Right hindlimb (tissue), 1 donor: ENCODE measurements at regions not wholly inside any gene's neighbourhood (a gene's known extent, or its start where the extent isn't known, plus 50 kb on each side); places are given as distances from the start of the nearest gene placed in this dataset.
A peak's percentile ranks its signal among the peaks of the same experiment; 100 is the strongest.
"Not testable (repeated sequence)": the region's sequence is repeated elsewhere in the genome, so short reads cannot be mapped to it uniquely, and the experiment has no call there.

ENCODE experiments used
- DNase-seq: peaks from one replicate; pipeline ENCODE4 v3.0.0-alpha.2; 2018

DNA sequence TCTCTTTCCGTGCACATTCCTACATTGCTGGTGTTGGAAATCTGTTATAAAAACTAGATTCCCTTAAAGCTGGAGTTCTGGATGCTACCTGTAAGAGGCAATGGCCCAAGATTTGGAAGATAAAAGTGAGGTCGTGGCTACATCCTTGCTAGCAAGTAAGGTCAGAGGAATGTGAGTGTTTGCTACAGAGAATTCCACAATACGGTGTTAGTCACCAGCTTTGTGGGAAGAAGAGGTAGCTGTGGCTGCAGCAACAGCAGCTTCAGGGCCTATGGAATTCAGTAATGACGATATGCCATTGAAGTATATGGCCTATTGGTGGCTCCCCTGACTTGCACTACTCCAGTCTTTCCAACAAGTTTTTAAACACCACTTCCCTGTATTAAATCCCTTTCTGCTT, 227.7 kb upstream of the TMEM260 start:
- no peak for DNase-seq

DNA sequence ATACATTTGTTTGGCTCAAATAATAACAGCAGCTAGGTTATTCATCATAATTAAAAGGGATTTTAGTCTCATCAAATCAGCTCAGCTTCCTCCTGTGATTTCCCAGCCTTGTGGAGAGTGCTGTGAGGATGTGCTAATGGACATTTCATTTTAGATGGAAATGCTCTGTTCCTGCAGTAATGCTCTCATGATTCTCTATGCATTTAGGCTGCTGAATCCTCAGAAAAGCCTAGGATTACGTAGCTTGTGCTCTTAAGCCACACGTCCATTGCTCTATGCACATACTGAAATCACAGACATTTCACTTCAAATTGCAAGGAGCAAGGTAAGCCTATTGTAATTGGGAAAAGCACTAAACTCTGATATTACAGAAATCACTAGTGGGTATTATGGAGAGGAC, 226.6 kb upstream of the TMEM260 start:
- DNase-seq = no peak

DNA sequence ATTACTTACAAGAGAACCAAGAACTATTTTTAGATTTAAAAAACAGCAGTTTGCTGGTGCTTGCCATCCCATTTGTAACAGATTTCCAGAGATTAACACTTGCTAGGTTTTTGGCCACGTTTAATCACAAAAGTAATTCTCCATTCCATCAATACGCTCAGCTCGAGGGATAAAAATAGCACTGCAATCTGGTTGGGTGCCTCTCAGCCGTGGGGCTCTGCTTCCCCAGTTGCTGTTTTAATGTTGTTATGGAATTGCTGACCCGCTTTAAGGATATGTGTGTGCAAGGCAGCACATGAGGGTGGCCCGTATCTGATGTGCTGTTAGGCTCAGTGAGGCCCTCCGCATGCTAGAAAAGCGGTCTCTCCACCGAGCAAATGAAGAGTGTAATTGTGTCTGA, 222.2 kb upstream of the TMEM260 start:
- peak; percentile 32 for DNase-seq

DNA sequence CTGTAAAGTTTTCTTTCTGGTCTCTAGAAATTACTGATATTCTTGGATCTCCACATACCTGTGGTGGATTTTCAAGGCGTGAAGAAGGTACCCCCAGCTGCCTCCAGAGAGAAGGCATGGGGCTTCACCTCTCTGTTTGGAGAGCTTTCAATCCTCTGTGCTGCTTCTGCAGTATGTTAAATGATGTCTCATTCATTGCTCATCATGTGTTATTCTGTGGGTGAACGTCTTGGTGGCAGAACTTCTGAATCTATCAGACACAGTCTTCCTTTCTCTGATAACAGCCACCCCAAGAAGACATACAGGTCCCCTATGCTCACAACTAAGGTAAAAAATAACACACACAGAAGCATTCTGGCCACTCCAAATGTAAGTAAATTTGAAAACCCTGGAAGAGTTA, 221.3 kb upstream of the TMEM260 start:
- DNase-seq = no peak

DNA sequence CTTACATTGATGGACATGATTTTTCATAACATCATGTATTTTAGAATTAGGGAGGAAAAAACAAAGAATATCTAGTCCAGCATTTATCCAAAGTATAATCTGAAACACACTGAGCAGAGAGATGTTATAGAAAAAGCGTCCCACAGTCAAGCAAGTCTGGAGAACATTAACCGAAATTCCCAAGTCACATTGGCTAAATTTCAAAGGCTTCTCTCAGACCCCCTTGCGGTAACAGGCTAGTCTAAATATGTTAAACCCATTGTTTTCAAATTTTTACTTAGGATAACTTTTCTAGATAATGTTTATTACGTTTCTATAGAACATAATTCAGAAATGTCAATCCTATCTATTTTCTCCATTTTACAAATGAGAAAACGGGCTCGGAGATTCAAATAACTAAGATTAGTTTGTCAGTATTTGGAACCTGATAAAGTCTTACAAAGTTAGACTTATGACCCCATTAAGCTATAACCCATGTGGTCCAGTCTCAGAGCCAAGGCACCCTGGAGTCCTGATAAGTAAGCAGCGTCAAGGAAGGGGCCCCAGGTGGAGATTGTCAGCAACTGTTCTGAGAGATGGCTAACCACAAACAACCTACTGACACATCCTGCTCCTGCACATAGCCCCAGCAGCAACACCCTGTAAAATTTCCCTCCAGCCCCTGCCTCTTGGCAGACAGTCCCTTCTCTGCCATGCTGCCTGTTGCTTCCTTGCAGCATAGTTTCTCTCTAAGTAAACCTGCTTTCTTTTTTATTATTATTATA, 220.6 kb upstream of the TMEM260 start:
- no peak for DNase-seq

DNA sequence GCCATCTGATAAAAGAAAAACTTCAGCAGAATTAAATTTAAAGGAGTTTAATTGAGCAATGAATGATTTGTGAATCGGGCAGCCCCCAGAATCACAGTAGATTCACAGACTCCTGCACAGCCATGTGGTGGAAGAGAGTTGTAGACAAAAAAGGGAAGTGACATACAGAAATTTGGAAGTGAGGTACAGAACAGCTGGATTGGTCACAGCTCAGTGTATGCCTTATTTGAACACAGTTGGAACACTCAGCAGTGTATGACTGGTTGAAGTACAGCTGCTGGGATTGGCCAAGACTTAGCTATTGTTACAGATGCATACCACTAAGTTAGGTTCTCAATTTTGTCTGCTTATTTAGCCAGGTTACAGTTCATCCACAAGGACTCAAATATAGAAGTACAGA, 213.9 kb upstream of the TMEM260 start:
- not testable (repeated sequence) for DNase-seq

DNA sequence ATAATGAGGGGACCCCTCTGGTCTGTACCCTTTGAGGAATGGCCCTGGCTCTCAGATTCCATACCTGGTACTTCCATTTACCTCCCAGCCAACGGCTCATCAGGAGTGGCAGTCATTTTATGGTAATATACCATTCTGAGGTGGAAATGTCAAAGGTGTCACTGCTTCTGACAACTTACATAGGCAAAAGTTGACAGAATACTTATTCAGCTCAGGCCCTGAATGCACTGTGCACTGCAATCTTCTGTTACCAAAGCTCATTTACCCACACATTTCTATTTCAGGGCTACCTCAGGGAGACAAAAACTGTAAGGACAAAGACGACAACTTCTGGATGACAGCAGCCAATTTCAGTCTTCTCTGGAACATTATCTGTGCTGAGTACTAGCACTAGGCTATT, 212.2 kb upstream of the TMEM260 start:
- no peak for DNase-seq

DNA sequence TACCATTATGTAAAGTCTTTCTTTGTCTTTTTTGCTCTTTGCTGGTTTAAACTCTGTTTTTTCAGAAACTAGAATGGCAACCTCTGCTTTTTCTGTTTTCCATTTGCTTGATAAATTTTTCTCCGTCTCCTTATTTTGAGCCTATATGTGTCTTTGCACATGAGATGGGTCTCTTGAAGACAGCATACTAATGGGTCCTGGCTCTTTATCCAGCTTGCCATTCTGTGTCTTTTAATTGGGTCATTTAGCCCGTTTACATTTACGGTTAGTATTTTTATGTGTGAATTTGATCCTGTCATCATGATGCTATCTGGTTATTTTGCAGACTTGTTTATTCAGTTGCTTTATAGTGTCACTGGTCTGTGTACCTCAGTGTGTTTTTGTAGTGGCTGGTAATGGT, 207.9 kb upstream of the TMEM260 start:
- no peak for DNase-seq

DNA sequence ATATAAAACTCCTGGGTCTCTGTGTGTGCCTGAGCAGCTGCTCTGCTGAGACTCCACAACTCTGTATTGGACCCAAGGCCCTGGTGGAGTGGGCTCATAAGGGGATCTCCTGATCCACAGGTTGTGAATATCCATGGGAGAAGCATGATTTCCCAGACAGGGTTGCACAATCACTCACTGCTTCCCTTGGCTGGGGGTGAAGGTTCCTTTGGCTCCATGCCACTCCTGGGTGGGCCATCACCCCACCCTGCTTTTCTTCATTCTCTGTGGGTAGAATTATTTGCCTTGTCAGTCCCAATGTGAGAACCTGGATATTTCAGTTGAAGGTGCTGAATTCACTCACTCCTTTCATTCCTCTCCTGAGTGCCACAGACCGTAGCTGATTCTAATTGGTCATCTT, 205.2 kb upstream of the TMEM260 start:
- no peak for DNase-seq

DNA sequence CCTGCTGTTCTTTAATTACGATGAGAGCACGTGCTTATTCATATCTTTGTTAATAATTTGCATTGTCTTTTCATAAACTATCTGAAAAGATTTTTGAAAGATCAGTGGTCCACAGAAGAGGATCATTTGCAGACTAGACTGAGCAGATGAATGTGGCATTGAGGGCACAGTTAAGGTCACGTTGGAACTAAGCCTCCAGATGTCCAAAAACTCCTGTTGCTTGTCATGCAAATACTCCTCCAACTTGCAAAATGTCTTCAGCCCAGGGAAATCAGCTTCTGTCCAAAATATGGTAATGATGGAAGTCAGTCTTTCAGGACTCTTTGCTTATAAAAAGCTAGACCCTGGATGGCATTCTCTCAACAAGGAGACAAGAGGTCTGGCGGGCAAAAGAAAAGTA, 201.6 kb upstream of the TMEM260 start:
- no peak for DNase-seq

DNA sequence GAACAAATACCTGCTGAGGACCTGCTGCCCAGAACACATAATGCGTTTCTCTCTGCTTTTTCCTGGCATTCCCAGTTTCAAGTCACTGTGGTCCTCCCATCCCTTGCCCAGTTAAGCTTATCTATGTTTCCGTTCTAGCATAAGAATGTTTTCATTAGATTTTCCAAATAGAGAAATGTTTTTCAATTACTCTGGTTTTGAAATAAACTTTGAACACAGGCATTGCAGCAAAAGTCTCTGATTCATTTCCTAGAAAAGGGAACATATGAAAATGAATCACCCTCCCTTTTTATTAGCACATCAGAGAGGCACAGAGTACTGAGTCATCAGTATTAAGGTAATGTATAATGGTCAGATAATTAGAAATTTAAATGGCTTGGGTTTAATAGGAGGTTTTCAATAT, 201.1 kb upstream of the TMEM260 start:
- DNase-seq = no peak

DNA sequence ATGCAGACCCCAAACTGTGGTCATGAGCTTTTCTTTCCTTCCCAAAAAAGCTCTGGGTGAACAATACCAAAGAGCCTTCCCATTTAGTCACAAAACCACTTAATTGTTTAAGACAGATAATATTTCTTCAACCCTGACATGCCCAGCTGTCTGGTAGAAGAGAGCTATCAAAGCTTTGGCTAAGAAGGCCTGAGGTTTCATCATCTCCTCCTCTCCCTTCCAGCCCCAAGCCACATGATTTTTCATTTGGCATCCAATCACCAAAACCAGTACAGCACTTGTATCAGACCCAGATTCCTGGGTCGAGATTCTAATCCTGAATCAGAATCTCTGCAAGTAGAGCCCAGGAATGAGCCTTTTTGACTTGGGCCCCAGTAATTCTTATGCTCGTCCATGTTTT, 199.6 kb upstream of the TMEM260 start:
- DNase-seq = no peak

DNA sequence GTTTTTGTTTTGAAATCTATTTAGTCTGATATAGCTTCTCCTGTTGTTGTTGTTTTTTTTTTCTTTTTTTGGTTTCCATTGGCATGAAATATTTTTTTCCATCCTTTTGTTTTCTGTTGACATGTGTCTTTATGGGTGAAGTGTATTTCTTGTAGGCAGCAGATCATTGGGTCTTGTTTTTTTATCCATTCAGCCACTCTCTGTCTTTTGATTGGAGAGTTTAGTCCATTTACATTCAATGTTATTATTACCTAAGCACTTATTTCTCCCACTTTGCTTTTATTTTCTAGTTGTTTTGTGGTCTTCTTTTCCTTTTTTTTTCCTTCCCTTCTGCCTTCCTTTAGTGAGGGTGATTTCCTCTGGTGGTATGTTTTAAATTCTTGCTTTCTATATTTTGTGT, 193.6 kb upstream of the TMEM260 start:
- no peak for DNase-seq

DNA sequence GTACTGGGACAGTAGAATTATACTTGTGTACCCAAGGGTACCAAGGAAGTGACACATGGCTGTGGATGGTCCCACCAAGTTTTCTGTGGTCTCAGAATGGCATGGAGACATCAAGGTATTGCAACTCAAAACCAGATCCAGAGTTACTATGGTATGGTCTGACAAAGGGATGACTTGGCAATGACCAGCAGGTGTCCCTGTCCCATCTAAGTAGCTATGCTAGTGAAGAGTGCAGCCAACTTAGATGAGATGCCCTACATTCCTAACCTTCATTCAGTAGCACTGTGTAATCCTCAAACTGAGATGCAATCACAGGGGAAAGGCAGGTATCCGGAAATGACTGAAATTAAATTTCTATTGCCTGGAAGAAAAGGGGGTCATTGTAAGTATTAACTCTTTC, 188.7 kb upstream of the TMEM260 start:
- no peak for DNase-seq

DNA sequence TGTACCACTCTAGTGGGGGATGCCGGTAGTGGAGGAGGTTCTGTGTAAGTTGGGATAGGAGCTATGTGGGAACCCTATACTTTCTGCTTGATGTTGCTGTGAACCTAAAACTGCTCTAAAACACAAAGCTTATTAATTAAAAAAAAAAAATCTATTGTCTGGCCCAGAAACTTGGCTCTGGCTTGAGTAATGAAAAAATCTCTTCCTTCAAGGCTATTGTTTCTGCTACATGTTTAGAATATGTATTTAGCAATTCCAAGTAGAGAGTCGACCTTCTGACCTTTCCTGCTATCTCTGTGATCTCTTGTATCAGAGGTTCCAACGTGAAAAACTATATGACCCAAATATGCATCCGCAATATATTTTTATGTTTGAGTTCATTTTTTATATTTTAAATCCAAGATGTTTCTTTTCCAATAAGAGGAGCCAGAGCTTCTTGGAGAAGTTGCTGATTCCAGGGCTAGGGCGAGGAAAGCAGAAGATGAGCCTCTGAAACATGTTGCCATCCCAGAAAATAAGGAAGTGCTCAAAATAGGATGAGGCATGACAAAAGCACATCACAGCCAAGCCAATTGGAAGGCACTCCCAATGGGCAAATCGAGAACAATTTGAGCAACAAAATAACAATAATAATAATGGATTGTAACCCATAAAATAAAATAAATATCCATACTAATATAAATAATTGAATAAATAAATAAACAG, 184.6 kb upstream of the TMEM260 start:
- DNase-seq = no peak

DNA sequence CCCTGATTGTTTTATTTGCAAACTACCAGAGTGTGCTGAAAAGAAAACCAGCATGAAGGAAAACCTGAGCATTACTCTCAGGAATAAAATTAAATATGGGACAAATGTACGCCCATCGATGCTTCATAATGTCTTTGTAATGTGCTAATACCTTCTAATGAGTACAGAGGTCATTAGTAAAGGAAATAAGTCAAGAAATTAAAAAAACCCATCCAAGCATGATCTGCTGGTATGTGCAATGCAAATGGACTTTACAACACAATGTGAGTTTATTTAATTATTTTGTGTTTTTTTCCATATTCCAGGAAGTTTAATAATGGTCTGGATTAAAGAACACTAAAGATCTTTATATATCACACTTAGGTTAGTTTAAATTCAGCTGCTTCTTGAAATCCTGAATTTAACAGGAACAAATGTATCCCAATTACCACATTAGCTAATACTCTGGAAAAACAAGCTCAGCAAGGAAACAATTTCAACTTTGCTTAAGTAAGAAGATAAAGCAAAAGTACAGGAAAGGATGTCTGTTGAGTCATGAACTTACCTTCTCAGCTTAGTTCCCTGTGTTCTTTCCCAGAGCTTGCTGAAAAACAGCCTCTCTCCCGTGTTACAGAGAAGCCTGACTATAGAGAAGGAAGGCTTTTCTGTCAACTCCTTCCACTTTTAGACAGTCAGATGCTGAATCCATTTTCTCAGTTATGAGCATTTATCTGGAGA, 179.3 kb upstream of the TMEM260 start:
- no peak for DNase-seq

DNA sequence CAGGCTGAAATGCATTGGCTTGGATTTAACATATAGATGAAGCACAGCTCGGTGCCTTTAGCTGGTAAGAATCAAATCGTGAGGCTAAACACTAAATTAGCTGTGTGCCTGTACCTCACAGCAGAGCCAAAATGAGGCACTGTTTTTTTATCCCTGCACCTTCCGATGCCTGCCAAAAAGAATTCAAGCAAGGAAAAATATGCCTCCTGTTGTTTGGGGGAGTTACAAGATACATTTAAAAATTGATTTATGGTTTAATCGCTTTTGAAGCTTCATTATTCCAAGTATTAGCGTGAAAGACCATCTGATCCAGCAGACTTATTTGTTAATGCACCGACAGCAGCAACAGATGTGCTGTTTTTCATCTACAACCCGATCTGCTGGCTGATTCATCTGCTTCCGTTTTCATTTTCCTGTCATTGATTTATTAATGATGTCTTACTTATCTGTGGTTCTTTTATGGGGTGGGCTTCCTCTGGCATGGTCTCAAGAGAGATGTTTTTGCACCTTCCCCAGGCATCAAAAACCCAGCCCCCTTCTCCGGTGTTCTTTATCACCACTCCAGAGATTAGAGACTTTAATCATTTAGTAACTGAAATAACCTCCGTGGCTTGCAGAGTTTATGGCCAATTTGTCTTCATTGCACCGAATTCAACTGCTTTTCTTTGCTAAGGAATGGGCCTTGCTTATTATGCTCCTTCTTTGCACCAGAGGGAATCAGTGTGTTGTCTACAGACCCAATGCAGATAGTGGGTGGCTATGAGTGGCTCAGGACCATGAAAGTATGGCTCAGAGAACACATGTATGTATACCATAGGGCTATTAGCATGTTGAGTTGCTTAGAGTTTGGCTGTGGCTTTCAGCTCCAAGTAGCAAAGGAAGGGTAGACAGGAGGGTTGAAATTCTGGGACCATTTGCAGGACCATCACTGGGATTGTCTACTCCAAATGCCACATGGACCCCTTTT, 166.8 kb upstream of the TMEM260 start:
- DNase-seq = no peak

DNA sequence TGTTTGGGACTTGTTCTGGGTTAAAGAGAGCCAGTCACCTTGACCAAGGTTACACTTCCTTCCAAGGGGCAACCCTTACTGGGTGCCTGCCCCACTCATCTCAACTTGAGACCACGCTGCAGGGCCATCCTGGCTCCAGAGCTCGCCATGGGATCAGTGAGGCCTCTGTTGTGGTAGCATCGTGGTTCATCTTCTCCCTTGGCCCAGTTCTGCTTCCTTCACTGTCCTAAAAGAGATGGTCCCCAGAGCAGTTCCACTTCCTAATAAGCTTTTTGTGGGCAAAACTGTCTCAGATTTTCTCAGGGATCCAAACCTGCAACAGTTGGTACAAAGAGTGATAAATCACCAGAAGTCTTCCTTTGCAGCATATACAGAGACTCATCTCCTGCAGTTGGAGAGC, 165.9 kb upstream of the TMEM260 start:
- DNase-seq = no peak

DNA sequence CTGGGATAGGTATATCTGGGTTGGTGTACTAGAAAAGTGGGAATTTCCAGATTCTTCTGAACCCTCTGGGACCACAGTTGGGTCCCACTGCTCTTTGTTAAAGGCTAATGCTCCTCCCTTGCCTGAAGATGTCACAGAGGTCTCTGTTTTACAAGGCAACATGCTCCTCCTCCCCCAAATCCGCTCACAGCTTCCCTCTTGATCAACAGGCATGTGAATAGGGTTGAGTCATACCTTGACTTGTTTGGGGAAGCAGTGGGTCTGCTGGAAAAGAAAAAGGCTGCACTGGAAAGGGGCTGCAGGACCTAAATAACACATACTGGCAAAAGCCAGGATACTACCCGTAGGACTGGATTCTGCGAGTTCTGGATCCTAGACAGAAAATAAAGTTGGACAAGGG, 165.4 kb upstream of the TMEM260 start:
- no peak for DNase-seq

DNA sequence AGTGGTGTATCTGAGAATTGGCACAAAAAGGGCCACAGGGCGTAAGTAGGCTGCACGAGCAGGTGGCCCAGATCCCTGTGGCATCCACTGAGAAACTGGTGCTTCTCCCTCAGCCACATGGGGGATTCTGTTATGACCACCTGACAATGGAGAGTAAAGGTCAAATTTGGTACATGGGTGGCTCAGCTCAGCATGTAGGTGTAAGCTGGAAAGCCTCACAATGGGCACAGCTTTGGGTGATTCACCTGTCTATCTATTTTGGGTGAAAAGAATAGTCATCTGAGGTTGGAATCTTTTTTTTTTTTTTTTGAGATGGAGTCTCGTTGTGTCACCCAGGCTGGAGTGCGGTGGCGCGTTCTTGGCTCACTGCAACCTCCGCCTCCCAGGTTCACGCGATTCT, 163.4 kb upstream of the TMEM260 start:
- DNase-seq = no peak

DNA sequence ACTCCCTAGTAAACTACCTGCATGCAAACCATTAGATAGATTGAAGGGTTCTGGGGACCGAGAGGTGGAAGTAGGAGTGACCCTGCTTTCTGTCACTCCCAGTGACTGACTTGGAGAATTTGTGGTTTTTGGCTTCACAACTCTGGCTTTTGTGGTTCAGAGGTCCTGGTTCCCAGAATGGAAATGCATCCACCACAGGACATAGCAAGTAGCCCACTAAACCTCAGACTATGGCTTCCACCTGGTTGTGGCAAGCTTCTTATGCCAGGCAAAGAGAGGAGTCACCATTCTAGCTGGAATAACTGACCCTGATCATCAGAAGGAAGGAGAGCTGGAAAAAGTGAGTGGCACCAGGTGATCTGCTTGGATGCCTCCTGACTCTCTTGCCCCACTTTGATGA, 162.4 kb upstream of the TMEM260 start:
- DNase-seq = no peak

DNA sequence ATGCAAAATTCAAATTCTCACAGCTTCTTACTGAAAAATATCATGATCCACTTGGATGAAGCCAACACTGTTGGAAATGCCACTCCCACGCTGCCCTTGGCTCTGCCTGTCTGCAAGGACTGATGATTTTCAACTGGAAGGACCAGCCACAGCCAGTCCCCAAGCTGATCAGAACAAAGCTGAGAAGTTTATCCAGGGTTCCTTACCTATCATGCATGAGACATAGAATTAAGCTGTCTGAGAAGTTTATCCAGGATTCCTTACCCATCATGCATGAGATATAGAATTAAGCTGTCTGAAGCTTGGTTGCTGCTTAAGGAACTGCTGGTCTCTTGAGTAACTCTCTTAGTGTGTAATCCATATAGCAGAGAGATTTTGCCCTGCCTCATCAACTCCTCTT, 159.8 kb upstream of the TMEM260 start:
- DNase-seq = no peak

DNA sequence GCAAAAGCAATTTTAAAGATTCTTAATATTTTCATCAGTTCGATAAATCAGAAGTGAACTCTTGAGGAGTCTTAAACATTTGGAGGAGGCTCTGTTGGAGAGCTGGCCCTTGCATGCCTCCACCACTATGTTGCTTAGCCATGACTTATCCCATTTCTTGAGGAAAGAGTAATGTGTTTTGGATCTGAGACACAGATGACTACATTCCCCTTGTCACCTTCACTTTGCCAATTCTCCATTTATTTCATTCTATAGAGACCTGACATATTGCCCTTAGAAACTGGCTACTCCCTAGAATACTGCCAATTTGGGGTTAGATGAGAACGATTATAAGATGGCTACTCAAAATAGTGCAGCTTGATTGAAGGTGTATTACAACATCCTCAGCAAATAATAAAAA, 157.4 kb upstream of the TMEM260 start:
- no peak for DNase-seq
